COLO668 (cell line): ENCODE measurements at regions not wholly inside any gene's neighbourhood (a gene's known extent, or its start where the extent isn't known, plus 50 kb on each side); places are given as distances from the start of the nearest gene placed in this dataset.
"Not testable (repeated sequence)": the region's sequence is repeated elsewhere in the genome, so short reads cannot be mapped to it uniquely, and the experiment has no call there.

ENCODE experiments used
- DNase-seq: peaks from one replicate; lab custom pipeline; 2025; ENCODE audit not compliant: unreplicated experiment; lab: John Stamatoyannopoulos, UW

DNA sequence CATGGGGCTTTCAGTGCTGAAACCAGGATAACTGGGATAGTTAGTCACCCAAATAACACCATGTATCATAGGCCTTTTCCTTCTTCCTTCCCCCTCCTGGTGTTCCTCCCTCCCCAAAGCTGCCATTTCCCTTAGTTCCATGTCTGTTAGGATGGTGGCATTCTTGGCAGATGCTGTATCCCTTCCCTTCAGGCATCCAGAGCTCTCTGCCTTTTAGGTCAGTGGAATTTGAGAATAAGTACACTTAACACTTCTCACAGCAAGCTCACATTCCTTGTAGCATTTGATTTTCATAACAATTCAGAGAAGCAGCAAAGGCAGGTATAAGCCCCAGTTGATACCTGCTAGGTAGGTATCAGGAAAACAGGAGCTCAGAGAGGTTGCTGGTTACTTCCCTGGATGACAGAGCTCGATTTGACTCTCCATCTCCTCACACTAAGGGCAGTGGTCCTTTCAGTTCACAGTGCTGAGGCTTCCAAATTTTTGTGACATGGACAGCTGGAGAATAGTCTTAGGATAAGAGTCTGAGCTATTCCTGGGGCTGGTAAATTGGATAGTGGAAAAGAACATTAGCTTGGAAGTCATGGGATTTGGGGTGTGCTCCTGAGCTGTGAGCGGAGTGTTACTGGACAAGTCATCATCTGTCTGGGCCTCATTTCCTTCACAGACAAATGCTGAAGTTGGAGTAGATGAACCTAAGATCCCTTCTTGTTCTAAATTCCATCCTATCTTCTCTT is 108.7 kb upstream of the RHOBTB1 start:
- no peak for DNase-seq

DNA sequence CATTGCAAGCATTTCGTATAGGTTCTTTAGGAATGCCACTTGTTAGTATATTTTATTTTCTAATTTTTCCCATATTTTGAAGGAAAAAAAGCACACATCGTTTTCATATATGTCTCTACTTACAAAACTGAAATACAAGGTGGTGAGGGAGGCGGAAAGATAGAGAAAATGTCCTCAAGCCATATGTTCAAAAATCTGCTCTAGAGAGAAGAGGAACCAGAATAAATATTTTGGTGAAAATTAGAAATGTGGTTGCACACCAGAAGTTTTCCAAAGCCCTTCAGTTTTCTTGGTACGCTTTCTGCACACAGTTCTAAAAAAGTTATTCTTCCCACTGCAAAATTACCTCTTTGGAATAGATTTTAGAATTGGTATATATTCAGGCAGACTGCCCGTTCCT is 107.4 kb upstream of the RHOBTB1 start:
- DNase-seq: no peak

DNA sequence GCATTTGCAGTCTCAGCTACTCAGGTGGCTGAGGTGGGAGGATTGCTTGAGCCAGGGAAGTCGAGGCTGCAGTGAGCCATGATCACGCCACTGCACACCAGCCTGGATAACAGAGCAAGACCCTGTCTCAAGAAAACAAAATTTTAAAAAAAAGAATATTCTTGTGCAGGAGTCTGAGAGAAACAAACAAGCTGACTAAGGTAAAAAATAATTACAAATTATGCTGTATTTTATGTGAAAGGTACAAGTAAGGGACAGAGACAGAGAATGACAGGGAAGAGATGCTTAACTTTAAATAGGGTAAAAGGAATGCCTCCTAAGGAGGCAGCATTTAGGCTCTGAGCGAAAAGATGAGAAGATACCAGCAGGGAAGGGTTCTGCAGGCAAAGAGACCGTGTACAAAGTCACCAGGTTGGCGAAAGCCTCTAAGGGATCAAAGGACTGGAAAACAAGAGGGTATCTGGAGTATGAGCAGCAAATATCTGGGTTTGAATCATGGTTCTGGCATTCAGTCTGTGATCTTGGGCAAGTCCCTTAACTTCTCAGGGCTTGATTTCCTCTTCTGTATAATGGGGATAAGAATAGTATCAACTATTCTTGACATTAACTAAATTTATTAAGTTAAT is 106.2 kb upstream of the RHOBTB1 start:
- DNase-seq: no peak

DNA sequence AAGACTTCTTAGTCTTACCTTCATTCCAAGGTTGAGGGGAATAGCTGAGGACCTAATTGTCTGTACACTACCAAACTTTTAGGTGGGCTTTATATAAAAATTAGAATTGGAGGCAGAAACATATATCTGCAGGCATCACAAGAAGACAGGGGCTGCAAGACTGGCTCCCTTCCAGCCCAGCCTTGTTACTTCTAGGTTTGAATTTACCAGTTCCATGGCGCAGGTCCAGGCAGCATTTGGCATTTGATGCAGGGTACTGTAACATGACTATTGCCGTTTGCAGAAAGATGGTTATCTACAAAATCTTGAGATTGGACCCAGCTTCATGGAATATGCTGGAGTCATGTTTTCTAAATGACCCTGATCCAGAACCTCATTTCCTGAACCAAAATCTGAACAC is 105.4 kb upstream of the RHOBTB1 start:
- no peak for DNase-seq

DNA sequence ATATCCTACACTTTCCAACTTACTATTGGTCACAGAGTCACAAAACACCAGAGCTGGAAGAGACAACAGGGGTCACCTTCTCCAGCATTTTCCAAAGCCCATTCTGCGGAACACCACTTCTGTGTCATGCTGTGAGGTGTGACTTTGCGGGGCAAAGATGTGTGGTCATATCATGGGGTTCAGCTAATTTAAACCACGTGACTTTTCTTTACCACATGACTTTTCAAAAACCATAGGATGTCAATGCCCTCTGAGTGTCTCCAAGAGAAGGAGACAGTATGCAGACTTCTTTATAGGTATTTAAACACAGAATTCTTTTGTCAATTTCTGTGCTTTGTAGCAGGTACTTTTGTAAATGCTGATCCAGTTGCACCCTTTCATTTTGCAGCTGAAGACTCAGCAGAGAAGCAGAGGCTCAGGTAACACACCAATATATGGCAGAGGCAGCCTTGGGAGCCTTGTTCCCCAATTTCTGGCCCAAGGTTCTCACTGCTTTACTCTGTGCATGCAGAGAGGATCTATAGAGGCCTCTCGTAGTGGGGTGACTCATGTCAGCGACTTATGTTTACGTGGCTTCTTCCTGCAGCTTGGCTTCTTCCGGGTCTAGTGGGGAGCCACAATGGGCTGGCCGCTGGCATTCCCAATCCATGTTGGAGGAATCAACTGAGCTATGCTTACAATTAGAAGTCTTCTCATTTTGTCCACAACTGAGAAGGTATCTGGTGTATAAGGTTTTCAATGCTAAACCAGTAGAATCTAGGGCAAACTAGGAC is 104.0 kb upstream of the RHOBTB1 start:
- no peak for DNase-seq

DNA sequence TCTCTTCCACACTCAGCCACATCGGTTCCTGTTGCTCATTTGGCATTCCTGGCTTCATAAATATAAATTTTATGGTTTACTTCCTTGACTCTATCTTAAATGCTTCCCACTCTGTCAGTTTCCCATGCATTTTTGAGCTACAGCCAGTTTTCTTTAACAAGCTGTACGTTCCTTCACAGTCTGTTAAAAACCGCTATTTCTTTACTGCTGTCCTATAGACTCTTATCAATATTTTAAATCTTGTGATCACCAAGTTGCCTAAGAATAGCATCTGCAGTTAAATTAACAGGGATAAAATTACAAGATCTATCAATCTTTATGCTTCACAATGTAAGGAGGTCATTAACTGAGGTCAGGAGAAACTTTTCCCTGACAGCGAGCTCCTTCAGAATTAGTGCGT is 103.1 kb upstream of the RHOBTB1 start:
- DNase-seq: no peak

DNA sequence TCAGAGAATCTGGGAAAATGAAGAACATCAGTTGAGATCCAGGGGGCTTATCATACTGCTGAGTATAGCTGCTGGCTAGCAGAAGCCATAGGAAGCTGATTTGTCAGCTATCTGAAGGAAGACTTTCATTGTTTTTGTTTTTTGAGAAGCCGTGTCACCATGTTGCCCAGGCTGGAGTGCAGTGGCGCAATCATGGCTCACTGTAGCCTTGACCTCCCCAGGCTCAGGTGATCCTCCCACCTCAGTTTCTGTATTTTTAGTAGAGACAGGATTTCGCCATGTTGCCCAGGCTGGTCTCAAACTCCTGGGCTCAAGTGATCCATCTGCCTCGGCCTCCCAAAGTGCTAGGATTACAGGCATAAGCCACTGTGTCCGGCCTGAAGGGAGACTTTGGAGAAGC is 101.5 kb upstream of the RHOBTB1 start:
- DNase-seq: not testable (repeated sequence)

DNA sequence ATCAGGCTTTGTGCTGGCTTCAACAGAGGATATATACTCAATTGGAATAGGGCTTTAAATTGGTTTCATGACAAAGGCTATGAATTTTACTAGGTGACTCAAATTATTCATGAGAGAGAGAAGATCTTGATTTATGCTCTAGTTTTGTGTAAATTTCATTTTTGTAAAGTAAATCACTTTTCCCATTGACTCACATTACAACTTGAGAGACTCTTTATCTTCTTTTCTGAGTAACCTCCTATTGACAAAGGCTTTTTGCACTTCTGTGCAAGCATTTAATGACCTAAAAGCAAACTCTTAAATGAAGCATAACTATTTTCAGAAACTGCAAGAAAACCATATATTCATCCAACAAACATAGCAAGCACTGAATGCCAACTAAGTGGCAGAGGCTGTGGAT is 98.5 kb upstream of the RHOBTB1 start:
- DNase-seq: no peak

DNA sequence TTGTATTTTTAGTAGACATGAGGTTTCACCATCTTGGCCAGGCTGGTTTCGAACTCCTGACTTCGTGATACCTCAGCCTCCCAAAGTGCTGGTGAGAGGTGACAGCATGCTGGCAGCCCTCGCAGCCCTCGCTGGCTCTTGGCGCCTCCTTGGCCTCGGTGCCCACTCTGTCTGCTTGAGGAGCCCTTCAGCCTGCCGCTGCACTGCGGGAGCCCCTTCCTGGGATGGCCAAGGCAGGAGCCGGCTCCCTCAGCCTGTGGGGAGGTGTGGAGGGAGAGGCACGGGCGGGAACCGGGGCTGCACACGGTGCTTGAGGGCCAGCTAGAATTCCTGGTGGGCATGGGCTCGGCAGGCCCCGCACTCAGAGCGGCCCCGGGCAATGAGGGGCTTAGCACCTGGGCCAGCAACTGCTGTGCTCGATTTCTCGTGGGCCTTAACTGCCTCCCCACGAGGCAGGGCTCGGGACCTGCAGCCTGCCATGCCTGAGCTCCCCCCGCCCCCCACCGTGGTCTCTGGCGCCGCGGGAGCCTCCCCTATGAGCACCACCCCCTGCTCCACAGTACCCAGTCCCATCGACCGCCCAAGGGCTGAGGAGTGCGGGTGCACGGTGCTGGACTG is 96.5 kb upstream of the RHOBTB1 start:
- DNase-seq: no peak

DNA sequence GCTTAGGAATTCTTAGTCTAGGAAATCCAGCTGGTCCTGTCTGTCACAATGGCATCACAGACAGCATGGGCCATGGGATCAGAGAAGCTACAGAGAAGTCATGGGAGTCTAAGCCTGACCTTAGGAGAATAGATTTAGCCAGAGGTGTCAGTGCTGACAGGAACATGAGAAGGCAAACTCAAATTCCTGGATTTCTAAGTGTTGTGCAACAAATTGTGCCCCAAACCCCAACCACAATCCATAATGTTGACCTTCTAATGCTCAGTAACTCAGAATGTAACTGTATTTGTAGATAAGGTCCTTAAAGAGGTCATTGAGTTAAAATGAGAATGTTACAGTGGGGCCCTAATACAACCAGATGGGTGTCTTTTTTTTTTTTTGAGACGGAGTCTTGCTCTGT is 95.9 kb upstream of the RHOBTB1 start:
- DNase-seq: no peak

DNA sequence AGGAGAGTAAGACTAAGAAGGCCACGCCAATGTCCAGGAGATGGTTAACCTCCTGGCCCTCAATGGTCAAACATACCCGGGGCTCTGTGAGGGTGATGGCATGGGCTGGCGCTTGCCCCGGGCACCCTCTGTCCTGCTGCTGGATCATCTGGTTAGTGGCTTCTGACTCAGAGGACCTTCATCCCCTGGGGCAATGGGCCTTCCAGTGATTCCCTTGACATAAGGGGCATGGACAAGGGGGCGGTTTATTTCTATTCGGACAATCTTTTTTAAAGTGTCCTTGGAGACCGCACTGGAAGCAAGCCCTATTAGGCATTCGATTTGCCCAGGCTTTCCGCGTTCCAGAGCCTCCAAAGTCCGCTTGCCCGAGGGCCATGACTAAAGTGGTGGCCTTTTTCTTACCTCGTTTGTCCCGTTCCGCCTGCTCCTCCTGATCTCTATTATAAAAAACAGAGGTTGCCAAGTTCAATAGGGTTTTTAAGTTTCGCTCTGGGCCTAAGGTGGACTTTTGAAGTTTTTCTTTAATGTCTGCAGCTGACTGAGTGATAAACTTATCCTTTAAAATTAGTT is 93.4 kb upstream of the RHOBTB1 start:
- DNase-seq: not testable (repeated sequence)

DNA sequence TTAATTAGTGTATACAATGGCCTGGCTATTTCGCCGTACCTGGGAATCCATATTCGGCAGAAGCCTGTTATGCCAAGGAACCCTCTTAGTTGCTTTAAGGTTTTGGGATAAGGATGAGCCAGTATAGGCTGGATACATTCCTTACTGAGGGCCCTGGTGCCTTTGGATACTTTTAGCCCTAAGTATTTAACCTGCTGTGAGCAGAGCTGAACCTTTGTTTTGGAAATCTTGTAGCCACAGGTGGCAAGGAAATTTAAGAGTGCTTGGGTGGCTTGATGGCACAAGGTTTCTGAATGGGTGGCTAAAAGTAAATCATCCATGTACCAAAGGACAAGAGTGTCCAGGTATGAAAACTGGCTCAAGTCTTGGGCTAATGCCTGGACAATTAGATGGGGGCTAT is 92.2 kb upstream of the RHOBTB1 start:
- DNase-seq: not testable (repeated sequence)

DNA sequence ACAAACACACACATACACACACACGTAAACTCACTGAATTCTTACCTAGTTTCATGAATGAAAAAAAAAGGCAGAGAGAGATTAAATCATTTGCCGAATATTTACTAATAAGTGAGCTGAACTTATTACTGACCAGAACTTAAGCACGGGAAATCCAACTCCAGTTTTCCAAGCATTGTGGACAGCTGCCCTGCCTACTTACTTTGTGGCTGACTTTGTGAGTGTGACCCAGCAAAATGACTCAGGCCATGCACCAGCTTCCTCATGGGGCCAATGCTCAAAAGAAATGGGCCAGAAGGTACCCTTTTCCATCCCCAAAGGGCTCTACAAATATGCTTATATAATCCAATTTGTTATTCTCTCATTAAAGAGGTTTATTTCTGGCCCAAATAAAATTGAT is 87.4 kb upstream of the RHOBTB1 start:
- no peak for DNase-seq

DNA sequence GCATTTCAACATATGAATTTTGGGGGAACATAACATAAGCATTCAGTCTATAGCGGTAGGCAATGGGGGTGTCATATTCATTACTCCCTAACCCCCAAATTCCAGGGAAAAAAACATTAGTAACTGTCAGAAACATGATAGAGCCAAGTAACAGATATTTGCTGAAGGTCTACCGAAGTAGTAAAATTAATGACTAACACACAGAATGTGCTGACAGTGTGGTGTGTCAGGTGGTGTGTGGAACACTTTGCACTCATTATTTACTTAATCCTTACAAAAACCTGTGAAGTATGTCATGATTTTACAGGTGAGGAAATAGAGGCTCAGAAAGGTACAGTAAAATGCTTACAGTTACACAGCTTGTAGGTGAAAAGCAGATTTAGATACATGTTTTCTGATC is 85.4 kb upstream of the RHOBTB1 start:
- no peak for DNase-seq

DNA sequence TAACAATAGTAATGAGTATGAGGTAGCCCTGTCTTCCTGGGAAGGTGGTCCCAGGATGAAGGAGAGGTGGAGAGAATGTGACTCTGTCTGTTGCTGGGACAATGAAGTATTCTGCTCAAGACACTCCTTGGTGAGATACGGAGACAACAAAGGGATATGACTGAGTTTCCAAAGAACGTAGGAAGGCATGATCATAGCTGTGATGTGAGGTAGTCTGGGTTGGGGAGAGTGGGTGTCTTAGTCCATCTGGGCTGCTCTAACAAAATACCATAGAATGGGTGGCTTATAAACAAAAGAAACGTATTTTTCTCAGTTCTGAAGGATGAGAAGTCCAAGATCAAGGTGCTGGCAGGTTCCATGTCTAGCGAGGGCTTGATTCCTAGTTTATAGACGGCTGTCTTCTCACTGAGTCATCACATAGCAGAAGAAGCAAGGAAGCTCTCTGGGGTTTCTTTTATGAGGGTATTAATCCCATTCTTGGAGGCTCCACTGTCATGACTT is 84.9 kb upstream of the RHOBTB1 start:
- DNase-seq: no peak

DNA sequence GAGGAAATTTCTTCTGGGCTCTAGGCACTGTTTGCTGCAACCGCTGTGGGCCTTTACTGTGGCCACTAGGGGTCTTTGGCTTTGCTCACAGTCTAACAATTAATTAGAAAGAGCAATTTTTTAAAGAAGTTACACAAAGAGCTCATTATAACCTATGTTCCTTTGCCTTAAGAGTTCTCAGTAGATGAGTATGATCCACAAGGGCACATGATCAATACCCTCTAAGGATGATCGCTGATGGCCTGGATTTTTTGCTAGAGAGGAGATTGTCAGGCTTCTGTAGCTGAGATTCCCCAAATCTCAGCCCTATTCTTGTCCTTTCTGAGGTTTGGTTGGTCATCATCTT is 80.8 kb upstream of the RHOBTB1 start:
- peak; percentile 0 for DNase-seq

DNA sequence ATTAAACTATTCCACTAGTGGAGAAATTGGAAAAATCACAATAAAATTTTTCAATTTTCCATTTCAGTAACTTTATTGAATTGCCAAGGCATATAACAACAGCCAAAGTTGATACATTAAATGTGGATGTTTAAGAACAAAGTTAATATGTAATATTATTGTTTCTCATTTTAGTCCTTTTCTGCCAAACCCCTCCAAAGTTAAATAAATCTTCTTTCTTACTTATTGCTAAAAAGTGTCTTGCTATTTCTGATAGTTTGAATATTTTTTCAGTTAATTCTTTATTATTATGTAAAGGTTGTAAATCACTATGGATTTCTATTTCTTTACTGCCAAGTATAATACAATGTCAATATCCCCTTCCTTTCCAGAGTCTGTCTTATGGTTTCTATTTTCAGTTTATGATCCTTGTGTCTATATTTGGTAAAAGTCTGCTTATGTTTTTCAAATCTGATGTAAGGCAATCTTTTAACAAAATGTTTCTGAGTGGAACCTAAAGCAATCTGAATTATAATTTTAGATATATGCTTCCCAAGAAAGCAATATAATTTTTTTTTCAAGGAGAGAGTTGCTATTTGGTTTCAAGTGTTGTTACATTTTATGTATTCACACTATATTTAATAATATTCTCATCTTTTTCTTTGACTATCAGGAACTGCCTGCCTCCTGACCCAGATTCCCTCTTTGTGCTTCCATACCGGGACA is 80.3 kb upstream of the RHOBTB1 start:
- no peak for DNase-seq

DNA sequence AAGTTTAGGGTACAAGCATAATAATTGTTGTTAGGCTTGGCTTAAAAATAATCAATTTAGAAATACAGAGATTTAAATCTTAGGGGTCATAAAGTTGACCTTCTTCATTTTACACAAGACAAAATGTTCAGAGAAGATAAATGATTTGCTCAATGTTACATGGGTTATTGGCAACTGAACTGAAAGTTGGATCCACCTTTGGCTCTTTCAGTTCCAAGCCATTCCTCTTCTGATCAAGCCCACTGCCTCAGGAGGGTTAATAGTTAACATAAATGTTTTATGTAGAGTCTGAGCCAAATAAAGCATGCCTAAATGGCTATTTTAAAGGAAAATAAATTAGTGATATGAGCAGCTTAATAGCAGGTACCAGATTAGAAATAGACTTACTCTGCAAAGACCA is 79.1 kb upstream of the RHOBTB1 start:
- no peak for DNase-seq

DNA sequence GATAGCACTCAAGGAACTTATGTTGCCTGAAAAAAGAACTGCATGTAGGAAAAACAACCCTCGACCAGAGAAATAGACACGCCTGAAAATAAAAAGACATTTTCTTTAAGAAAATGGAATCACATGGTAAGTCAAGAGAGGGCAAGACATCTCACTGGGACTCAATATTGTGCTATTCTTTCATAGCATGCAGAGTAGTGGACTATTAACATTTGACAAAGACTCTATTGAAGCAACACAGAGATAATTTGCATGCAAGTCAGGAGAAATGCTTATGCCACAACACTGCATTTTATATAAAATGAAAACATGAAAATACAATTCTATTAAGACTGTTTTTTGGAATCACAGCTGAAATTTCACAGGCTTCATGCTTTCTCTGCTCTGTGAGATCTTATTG is 77.9 kb upstream of the RHOBTB1 start:
- DNase-seq: no peak

DNA sequence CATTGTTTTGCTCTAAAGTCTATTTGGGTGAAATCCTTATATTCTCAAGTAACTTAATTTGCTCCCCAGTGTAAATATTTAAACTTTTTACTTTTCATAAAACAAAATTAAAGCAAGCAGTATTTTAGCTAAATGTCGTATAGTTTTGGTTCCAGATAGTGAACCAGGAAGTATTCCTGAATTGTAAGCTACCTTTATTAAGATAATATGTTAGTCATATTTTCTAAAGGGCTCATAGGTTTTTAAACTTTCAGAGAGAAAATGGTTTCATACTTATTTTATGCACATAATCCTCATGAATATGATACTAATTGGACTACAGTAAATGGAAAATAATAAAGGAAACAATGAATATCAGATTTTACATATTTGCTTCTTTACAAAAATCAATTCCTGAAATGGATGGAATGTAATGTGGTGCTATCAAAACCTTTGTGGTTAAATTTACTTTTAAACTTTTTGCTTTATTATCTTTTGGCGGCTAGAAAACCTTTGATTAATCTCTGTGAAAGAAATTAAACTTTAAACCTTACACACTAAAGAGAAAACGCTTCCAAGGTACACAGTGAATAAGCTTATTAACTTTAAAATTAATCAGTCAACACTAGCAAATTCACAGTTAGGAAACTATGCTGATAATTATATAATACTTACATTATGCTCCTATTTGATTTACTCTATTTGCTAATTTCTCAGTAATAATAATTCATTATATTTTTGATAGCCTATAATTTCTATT is 76.6 kb upstream of the RHOBTB1 start:
- DNase-seq: no peak
